ENCODE measurements at regions not wholly inside any gene's neighbourhood (a gene's known extent, or its start where the extent isn't known, plus 50 kb on each side); places are given as distances from the start of the nearest gene placed in this dataset.

DNA sequence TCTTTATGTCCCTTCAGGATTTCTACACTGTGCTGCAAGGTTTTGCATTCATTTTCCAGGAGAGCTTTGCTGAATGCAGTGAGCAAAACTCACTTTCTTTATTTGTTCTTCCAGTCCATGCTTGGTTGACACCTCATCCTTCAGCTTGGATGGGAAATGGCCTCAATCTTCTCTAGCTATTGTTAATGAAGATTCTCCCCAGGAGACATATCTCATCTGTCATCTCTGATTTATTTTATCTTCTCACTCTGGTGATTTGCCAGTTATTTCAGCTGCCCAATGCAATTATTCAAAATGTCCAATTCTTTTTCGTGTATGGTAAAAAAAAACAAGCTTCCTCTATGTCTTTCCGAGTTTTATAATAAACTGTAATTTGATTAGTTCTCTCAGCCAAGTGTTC, 77.9 kb upstream of the PAK5 start:
- no peak for TF ChIP-seq POLR2A (IDR thresholded peaks at IDR 0.05)
- TF ChIP-seq, protein P1, sequence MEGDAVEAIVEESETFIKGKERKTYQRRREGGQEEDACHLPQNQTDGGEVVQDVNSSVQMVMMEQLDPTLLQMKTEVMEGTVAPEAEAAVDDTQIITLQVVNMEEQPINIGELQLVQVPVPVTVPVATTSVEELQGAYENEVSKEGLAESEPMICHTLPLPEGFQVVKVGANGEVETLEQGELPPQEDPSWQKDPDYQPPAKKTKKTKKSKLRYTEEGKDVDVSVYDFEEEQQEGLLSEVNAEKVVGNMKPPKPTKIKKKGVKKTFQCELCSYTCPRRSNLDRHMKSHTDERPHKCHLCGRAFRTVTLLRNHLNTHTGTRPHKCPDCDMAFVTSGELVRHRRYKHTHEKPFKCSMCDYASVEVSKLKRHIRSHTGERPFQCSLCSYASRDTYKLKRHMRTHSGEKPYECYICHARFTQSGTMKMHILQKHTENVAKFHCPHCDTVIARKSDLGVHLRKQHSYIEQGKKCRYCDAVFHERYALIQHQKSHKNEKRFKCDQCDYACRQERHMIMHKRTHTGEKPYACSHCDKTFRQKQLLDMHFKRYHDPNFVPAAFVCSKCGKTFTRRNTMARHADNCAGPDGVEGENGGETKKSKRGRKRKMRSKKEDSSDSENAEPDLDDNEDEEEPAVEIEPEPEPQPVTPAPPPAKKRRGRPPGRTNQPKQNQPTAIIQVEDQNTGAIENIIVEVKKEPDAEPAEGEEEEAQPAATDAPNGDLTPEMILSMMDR (IDR thresholded peaks at IDR 0.05) = no peak
